ENCODE measurements at regions not wholly inside any gene's neighbourhood (a gene's known extent, or its start where the extent isn't known, plus 50 kb on each side); places are given as distances from the start of the nearest gene placed in this dataset.

DNA sequence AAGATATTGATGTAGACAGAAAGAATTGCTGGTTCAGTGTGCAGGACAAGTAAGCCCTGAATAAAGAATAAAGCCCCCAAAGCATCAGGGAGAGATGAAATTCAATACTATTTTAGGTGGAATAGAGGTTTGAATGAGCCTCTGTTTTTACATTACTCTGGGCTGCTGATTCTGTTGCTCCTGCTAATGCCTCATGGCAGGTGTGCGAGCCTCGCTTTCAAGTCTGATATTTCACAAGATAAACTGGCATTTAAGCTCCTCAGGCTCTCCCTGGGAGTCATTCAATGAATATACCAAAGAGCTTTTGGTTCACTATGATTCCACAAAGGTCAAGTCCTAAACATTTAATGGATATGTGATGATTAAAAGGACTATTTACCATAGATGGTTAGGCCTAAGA, 601.0 kb upstream of the SLC39A10 start:
- no peak for DNase-seq (ENCODE audit: low spot score)

DNA sequence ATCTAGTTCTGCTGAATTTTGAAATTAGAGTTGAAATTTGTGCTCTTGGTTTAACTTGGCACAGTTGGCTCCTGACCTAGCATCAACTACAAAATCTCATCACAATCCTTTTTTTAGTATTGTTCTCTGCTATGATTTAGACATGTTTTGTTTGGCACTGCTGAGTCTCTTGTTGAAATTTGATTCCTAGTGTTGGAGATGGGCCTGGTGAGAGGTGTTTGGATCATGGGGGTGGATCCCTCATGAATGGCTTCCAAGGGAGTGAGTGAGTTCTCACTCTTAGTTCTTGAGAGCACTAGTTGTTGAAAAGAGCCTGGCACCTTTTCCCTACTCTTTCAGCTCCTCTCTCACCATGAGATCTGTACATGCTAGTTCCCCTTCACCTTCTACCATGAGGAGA, 605.6 kb upstream of the SLC39A10 start:
- no peak for DNase-seq (ENCODE audit: low spot score)

DNA sequence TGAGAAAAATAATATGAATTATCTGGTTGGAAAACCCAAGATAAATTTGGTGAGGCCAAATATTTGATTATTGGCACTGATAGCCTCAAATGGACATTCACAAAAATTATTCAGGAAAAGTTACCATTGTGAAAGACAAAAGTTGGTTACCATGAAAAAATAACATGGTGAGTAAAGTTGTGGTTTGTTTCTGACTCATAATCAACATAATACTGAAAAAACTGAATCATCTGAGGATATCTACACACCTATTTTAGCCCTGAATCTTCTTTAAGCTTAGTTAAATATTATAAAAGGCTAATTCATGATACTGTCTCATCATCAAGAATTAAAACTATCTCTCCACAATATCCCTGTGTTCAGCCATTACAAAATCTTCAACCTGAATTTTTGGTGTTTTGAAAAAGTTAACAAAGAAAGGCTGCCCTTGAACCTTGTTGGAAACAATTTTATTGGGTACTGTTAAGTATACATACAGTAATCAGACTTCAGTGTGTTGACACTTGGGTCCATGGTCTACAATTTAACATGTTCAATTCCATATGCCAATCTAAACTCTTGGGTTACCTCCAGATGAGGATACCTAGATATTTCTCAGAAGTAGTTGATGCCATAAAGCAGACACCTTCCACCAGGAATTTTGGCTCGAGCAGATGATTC, 607.5 kb upstream of the SLC39A10 start:
- no peak for DNase-seq (ENCODE audit: low spot score)

- no peak for DNase-seq (ENCODE audit: low spot score)
Measured at GRCh38 chr2:195047955-195048354, 609.1 kb upstream of the SLC39A10 start.

DNA sequence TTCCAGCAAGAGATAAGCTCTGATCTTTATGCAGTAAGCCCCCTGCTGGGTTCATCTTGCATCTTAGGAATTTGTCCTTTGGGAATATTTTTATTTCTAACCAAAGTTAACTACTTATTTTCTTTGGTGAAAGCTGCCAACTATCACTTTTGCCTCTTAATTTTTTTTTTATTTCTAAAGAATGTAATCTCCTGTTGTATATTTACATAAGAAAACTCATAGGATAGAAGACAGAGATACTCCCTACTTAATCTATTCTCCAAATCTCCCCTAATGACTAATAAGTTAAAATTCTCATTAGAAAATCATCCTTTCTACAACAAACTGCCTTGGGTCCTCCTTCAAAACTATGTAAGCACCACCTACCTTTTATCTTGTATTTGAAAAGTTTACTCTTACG, 612.2 kb upstream of the SLC39A10 start:
- DNase-seq (ENCODE audit: low spot score) = no peak

DNA sequence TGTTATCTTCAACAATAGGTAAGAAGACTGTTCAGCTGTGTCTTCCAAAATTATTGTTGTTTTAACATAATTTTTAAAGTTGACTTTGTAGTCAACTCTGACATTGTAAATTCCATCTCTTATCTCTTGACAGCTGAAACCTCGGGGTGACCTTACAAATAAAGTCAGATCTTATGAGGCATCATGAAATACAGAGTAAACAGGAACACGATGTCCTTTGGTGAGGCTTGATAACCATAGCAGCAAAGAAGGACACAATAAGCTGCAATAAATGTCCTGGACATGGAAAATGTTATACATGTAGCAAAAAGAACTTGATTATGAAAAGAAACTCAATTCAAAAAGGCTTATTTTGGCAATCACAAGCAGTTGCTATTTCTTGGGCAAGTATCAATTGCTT, 618.9 kb upstream of the SLC39A10 start:
- no peak for DNase-seq (ENCODE audit: low spot score)

- DNase-seq (ENCODE audit: low spot score) = no peak
Measured at GRCh38 chr2:195037045-195037444, 620.0 kb upstream of the SLC39A10 start.

GRCh38 chr2:195031411-195031810, 625.6 kb upstream of the SLC39A10 start:
- DNase-seq (ENCODE audit: low spot score) = no peak

GRCh38 chr2:195029804-195030654, 627.0 kb upstream of the SLC39A10 start:
- no peak for DNase-seq (ENCODE audit: low spot score)

DNA sequence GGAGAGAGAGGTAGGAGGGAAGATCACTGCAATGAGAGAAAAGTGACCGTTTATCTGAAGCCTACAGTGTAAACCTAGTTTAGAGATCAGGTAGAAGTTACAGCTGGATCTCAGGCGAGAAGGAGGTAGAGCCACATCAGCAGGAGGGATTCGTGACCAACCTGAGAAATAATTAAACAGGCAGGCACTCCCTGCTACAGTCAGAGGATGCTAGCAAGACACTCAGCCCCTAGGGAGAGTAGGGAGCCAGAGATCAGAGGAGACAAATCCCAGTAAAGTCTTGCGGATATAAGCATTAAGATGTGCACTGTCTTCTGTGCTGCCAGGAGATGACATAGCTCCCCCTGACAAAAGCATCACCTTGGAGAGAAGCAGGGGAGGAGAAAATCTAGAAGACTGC, 629.1 kb upstream of the SLC39A10 start:
- no peak for DNase-seq (ENCODE audit: low spot score)

DNA sequence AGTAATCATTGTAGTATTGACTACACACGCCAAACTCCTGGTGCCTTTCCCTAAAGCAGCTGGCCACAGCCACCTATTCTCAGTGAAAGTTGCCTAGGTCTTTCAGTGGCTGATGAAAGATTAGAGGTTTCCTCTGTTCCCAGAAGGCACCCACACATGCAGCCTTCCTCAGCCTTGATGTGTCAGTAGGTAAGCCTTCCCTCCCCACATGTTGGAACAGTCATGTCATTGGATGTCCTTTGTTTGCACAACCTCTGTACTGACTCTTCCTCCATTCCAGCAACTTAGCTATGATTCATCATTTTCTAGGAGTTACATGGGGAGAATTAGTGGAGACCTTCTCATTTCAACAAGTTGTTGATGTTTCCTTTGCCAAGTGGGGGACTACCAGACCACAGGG, 630.8 kb upstream of the SLC39A10 start:
- DNase-seq (ENCODE audit: low spot score) = no peak

DNA sequence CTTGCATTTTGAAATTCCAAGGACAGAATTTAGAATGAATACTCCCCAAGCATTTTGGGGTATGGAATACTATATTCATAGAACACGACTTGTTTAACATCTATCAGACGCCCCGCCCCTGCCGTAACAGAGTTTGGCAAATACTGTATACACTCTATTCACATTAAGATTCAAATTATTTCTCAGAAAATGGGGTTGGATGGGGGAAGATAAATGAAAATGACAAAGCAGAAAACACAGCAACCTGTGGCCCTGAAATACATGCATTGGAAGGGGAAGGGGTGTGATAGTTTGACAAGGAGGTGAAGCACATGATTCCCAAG, 634.6 kb upstream of the SLC39A10 start:
- no peak for DNase-seq (ENCODE audit: low spot score)

GRCh38 chr2:195021711-195022507, 635.1 kb upstream of the SLC39A10 start:
- no peak for DNase-seq (ENCODE audit: low spot score)

- DNase-seq (ENCODE audit: low spot score) = no peak
Measured at GRCh38 chr2:195018462-195018861, 638.6 kb upstream of the SLC39A10 start.

DNA sequence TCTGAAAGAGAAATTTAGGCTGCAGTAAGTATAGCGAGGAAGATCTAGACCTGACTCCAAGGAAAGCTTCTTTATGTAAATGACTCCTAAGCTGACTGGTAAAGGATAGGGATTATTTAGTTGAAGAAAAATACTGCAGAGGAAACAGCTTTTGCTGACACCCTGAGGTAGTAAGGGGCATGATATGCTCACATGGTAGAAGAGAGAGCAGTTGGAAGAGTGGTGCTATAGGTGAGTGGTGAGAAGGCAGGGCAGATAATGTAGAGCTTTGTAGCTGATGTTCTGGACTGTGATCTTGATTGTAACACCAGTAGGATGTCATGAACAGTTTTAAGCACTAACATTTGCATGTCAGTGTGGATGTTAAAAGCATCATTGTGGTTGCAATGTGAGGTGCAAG, 639.1 kb upstream of the SLC39A10 start:
- DNase-seq (ENCODE audit: low spot score) = no peak

GRCh38 chr2:195016841-195017240, 640.2 kb upstream of the SLC39A10 start:
- DNase-seq (ENCODE audit: low spot score) = no peak

DNA sequence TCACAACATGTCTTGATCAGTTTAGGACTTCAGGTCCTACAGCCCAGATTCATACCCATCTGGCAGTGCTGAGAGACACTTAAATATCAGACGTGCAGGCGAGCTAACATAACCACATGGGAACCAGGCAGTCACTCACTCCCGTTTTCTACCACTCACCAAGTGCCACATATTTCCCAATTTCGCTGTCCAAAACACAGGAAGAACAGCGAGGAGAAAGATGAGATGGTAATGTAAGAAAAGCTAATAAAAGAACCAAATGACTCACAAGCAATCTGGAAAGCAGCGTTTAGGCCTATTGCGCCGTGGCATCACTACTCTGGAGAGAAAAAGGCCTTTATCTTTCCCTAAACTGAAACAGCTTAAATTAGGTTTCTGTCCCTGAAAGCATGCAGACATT, 647.8 kb upstream of the SLC39A10 start:
- no peak for DNase-seq (ENCODE audit: low spot score)

GRCh38 chr2:195006856-195007255, 650.2 kb upstream of the SLC39A10 start:
- no peak for DNase-seq (ENCODE audit: low spot score)

- no peak for DNase-seq (ENCODE audit: low spot score)
Measured at GRCh38 chr2:195003881-195004471, 653.0 kb upstream of the SLC39A10 start.

GRCh38 chr2:195001924-195002323, 655.1 kb upstream of the SLC39A10 start:
- DNase-seq (ENCODE audit: low spot score) = no peak

DNA sequence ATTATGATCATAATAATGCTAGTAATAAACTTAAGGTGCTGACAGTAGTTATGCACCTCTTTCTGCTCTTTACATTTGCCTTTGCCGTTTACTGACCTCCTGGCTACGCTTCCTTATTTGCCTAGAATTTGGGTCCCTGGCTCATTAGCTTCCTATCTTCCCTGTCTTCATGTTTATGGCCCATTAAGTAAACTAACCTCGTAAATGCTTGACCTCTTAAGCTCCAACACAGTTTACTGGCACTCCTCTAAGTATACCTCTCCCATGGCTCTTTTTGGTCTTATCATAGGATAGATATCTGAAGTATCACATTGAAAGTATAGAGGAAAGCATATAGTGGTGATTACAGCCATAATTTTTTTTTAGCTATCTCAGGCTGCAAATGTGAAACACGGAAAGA, 657.3 kb upstream of the SLC39A10 start:
- no peak for DNase-seq (ENCODE audit: low spot score)

DNA sequence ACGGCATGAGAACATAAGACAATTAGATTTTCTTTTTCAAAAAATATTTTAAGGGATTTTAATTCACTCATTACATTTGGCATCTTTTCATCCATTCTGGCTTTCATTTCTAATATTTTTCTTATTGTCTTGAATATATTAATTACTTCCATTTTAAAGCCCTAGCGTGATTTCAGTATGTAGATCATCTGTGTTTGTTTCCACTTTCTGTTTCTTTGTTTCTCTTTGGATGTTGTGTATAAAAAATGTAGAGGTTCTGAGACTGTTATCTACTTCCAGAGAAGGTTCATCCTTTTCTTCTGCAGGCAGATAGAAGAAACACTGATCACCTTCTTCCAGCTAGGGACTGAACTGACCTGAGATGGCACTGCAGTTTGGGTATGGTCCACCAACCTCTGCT, 664.4 kb upstream of the SLC39A10 start:
- DNase-seq (ENCODE audit: low spot score) = no peak

GRCh38 chr2:194985258-194985657, 671.8 kb upstream of the SLC39A10 start:
- no peak for DNase-seq (ENCODE audit: low spot score)

Data from hematopoietic multipotent progenitor cell treated with erythropoietin and hydrocortisone succinate and interleukin-3 and kit ligand, for 15 days (in vitro differentiated cells).